Suprapubic skin (tissue), 4 donors: ENCODE measurements at regions not wholly inside any gene's neighbourhood (a gene's known extent, or its start where the extent isn't known, plus 50 kb on each side); places are given as distances from the start of the nearest gene placed in this dataset.

ENCODE experiments used
- DNase-seq, 2 donors: peaks; one replicate each; pipeline ENCODE4 v3.0.0-alpha.2; 2019; ENCODE audit warnings: low spot score in 2 of 2
- H3K27ac ChIP-seq: fragments of 200-600 bp; sonication (generic); one replicate; pipeline ENCODE4 v1.5.1; 2019
- H3K27me3 ChIP-seq: fragments of 200-600 bp; sonication (generic); one replicate; pipeline ENCODE4 v1.5.1; 2019
- H3K36me3 ChIP-seq: fragments of 200-600 bp; sonication (generic); one replicate; pipeline ENCODE4 v1.5.1; 2019
- H3K4me1 ChIP-seq: fragments of 200-600 bp; sonication (generic); one replicate; pipeline ENCODE4 v1.5.1; 2019
- H3K4me3 ChIP-seq: fragments of 200-600 bp; sonication (generic); one replicate; pipeline ENCODE4 v1.5.1; 2019; ENCODE audit warnings: mild to moderate bottlenecking
- H3K9me3 ChIP-seq: fragments of 200-600 bp; sonication (generic); one replicate; pipeline ENCODE4 v1.5.1; 2019
- EP300 ChIP-seq: sonication (generic); formaldehyde crosslinking; IDR thresholded peaks from one replicate; pipeline ENCODE4 v1.6.1; 2017; ENCODE audit warnings: antibody characterized with exemption
- POLR2A ChIP-seq, 2 donors: fragments of 450-650 bp; IDR thresholded peaks; one replicate each; pipeline ENCODE4 v1.6.1; 2017; ENCODE audit warnings: antibody characterized with exemption in 2 of 2, mild to moderate bottlenecking in 2 of 2, moderate library complexity in 2 of 2
- POLR2AphosphoS5 ChIP-seq, 3 donors: sonication (generic); formaldehyde crosslinking; IDR thresholded peaks; one replicate each; pipeline ENCODE4 v1.6.1; 2017; ENCODE audit warnings: antibody characterized with exemption in 3 of 3
- WGBS: methylation state at CpG from one replicate; pipeline ENCODE4 v1.1.5; 2018; 5-methylcytosine and 5-hydroxymethylcytosine counted together
- TF ChIP-seq, protein P1 (sequence below), 2 donors: fragments of 200-600 bp in 1 of 2; fragments of 450-650 bp in 1 of 2; sonication (generic) in 1 of 2; IDR thresholded peaks; one replicate each; pipeline ENCODE4 v1.5.1; 2016 to 2019; ENCODE audit warnings: antibody characterized with exemption in 2 of 2, mild to moderate bottlenecking in 1 of 2, moderate library complexity in 1 of 2

DNA sequence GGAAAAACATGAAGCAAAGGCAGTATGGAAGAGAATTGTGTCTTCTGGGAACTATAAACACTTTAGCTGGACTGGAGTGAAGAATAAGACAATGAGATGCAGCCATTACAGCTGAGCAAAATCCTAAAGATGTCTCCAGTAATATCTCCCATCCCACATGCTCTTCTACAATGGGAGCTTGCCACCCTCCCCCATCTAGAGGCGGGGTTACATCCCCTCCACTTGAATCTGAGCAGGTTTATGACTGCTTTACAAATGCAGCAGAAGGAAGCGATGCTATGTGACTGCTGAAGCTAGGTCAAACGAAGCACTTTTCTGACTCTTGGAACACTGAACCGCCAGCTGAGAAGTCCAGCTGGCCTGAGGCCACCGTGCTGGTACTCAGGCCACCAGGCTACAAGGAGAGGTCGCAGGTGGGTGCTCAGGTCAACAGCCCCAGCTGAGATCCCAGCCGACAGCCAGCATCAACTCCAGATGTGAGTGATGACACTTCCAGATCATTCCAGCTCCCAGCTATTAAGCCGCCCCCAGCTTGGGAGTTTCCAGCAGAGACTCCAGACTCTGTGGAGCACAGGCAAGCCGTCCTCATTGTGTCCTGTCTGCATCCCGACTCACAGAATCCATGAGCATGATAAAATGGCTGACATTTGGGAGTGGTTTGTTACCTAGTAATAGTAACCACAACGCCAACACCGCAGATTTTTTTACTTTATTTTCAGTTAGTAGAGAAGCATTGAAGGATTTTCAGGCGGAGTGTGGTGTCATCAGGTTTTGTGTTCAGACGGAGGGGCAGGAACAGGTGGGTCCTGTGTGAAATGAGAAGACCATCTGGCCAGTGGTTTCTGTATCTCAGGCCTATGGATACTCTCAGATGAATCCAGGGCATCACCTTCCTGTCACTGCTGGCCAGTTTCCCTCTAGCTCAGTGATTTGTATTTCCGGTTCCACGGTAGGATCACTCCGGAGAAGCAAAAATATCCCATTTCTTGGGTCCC is 89.3 kb downstream of the NPY start:
- no peaks in the 10 kb centered on the region for H3K4me1 ChIP-seq
- H3K27me3 ChIP-seq: no peaks in the 10 kb centered on the region
- H3K4me3 ChIP-seq: no peak overlapping the region
- no peak for DNase-seq
- 73% methylated on average over 17 of the region's 17 CpGs for WGBS
- H3K27ac ChIP-seq: no peak overlapping the region
- H3K9me3 ChIP-seq: no peaks in the 10 kb centered on the region
- TF ChIP-seq EP300 (no peak), POLR2A (IDR thresholded peaks at IDR 0.05) (no peak), POLR2AphosphoS5 (IDR thresholded peaks at IDR 0.05) (no peak)
- TF ChIP-seq, protein P1, sequence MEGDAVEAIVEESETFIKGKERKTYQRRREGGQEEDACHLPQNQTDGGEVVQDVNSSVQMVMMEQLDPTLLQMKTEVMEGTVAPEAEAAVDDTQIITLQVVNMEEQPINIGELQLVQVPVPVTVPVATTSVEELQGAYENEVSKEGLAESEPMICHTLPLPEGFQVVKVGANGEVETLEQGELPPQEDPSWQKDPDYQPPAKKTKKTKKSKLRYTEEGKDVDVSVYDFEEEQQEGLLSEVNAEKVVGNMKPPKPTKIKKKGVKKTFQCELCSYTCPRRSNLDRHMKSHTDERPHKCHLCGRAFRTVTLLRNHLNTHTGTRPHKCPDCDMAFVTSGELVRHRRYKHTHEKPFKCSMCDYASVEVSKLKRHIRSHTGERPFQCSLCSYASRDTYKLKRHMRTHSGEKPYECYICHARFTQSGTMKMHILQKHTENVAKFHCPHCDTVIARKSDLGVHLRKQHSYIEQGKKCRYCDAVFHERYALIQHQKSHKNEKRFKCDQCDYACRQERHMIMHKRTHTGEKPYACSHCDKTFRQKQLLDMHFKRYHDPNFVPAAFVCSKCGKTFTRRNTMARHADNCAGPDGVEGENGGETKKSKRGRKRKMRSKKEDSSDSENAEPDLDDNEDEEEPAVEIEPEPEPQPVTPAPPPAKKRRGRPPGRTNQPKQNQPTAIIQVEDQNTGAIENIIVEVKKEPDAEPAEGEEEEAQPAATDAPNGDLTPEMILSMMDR (IDR thresholded peaks at IDR 0.05): no peak
- H3K36me3 ChIP-seq: no peaks in the 10 kb centered on the region

DNA sequence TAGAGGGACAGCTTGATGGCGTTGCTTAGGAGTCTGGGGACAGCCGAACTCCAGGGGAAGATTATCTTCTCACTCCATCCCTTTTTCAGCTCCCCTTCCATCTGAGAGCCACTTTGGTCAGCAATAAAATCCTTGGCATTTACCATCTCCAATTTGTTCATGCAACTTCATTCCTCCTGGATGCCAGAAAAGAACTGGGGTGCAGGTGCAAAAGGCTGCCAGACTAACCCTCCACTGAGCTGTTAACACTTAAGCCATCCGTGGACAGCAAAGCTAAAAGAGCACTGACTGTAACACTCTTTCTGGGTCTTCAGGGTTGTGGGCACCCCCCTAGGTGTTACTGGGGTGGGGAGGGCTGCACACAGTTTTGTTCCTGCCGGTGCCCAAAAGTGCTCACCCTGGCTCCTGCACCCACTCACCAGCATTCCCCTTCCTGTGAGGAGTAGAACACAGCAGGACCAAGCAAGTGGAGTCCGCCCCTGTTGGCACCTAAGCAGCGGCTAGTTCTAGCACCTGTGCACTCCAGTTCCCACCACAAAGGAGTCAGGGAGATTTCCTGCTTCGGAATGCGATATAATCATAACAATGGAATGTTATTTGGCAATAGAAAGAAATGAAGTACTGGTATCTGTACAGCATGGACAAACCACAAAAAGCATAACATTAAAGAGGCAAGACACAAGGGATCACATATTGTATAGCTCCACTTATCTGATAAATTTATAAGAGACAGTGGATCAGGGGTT is 95.1 kb downstream of the NPY start:
- H3K9me3 ChIP-seq: no peaks in the 10 kb centered on the region
- no peaks in the 10 kb centered on the region for H3K4me1 ChIP-seq
- H3K27me3 ChIP-seq: no peaks in the 10 kb centered on the region
- H3K27ac ChIP-seq: no peak overlapping the region
- no peak for DNase-seq
- no peaks in the 10 kb centered on the region for H3K36me3 ChIP-seq
- TF ChIP-seq EP300 (no peak), POLR2A (IDR thresholded peaks at IDR 0.05) (no peak), POLR2AphosphoS5 (IDR thresholded peaks at IDR 0.05) (no peak)
- TF ChIP-seq, protein P1 (IDR thresholded peaks at IDR 0.05): no peak
- 62% methylated on average over 8 of the region's 8 CpGs for WGBS
- H3K4me3 ChIP-seq: no peak overlapping the region

DNA sequence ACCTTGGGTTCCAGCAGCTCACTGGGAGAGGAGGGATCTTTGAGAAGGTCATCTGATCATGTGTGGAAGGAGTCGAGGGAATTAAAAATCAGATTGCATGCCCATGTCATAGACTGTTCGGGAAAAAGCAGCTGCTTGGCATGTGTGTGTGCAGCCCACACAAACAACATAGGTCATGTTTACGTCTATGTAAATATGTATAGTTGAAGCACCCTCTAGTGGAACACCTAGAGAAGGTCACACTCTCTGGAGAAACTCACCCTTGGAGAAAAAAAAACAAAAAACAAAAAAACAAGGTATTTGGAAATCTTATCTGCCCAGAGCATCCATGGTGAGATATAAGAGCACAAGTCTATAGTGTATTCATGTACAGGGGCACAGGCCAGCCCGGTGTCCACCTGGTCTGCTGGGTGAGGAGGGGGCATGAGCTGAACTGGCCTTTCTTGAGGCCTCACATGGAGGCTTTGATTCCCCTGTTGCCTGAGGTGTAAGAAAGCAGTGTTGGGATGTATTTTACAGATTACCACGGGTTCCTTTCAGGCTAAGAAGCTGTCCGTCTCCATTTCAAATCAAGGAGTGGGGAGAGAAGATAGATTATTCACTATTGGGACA is 98.0 kb downstream of the NPY start:
- Histone ChIP-seq H3K4me3 (no peak overlapping the region), H3K9me3 (no peaks in the 10 kb centered on the region), H3K27me3 (no peaks in the 10 kb centered on the region), H3K4me1 (no peaks in the 10 kb centered on the region), H3K36me3 (no peaks in the 10 kb centered on the region), H3K27ac (no peak overlapping the region)
- TF ChIP-seq POLR2AphosphoS5 (IDR thresholded peaks at IDR 0.05) (no peak), EP300 (no peak)
- TF ChIP-seq, protein P1 (IDR thresholded peaks at IDR 0.05): no peak
- WGBS: 59% methylated on average over 6 of the region's 6 CpGs
- DNase-seq: no peak

DNA sequence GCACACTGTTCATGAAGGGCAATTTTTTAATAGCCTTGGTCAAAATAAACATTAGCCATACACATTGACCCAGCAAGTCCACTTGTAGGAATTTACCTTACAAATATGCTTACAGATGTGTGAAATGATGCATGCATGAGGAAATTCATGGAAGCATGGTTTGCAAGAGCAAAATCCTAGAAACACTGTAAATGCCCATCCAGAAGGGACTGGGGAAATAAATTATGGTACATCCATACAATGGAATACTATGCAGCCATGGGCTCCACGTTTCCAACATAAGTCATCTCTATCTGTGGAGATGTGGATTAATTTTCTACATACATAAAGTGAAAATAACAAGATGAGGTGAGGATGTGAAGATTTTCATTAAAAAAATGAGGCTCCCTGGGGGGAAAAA is 99.1 kb downstream of the NPY start:
- Histone ChIP-seq H3K27me3 (no peaks in the 10 kb centered on the region), H3K4me1 (no peaks in the 10 kb centered on the region), H3K9me3 (no peaks in the 10 kb centered on the region), H3K27ac (no peak overlapping the region), H3K4me3 (no peak overlapping the region), H3K36me3 (no peaks in the 10 kb centered on the region)
- TF ChIP-seq POLR2A (IDR thresholded peaks at IDR 0.05) (no peak), POLR2AphosphoS5 (IDR thresholded peaks at IDR 0.05) (no peak), EP300 (no peak)
- TF ChIP-seq, protein P1 (IDR thresholded peaks at IDR 0.05): no peak
- WGBS: 90% methylated on average over 1 of the region's 1 CpG
- no peak for DNase-seq
